Urinary bladder (tissue), 3 donors: ENCODE measurements at regions not wholly inside any gene's neighbourhood (a gene's known extent, or its start where the extent isn't known, plus 50 kb on each side); places are given as distances from the start of the nearest gene placed in this dataset.

Experiments
- DNase-seq: peaks from one replicate; pipeline ENCODE4 v3.0.0-alpha.2; 2015; ENCODE audit errors: extremely low spot score
- H3K27ac ChIP-seq: one replicate; pipeline ENCODE4 v1.5.1; 2013; ENCODE audit warnings: low read depth, mild to moderate bottlenecking, moderate library complexity
- H3K36me3 ChIP-seq: one replicate; pipeline ENCODE4 v1.6.1; 2013; ENCODE audit warnings: mild to moderate bottlenecking, moderate library complexity; ENCODE audit not compliant: insufficient read depth
- H3K4me1 ChIP-seq: one replicate; pipeline ENCODE4 v1.6.1; 2013; ENCODE audit warnings: mild to moderate bottlenecking, moderate library complexity; ENCODE audit not compliant: insufficient read depth
- H3K4me3 ChIP-seq: one replicate; pipeline ENCODE4 v1.5.1; 2013; ENCODE audit warnings: low read depth, low read length
- WGBS: extraction: QIAGEN DNeasy Blood & Tissue Kit; methylation state at CpG from one replicate; pipeline ENCODE4 v1.1.7; 2013; 5-methylcytosine and 5-hydroxymethylcytosine counted together
- donor health status: healthy with polysubstance abuse.
- donor health status: healthy.

DNA sequence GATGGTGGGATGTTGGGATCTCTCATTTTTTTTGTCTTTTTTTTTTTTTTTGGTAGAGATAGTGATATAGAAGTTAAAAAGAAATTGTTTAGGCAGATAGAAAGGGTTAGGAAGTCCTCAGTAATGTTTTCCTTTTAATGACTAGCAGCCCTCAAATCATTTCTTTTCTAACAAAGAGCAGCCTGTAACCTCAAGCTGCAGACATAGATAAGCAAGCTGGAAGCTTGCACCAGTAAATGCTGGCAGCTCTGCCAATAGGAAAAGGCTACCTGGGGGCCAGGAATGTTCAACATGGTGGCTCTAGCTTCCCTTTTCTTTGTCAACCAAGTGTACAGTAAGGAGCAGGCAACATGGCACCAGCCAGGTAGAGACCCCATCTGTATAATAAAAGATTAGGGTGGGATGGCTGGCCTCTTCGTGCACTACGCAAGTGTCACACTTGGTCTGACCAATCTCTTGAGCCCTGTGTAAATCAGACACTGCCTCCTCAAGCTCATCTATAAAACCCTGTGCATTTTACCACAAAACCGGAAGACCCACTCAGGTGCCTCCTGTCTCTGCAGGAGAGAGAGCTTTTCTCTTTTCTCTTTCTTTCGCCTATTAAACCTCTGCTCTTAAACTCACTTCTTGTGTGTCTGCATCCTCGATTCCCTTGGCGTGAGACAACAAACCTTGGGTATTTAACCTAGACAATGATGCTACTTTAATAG is 212.9 kb downstream of the SNX10 start:
- H3K4me1 ChIP-seq: no peaks in the 10 kb centered on the region
- H3K4me3 ChIP-seq: no peak overlapping the region
- H3K27ac ChIP-seq: no peak overlapping the region
- 86% methylated on average over 6 of the region's 6 CpGs for WGBS
- H3K36me3 ChIP-seq: no peaks in the 10 kb centered on the region
- DNase-seq: no peak

DNA sequence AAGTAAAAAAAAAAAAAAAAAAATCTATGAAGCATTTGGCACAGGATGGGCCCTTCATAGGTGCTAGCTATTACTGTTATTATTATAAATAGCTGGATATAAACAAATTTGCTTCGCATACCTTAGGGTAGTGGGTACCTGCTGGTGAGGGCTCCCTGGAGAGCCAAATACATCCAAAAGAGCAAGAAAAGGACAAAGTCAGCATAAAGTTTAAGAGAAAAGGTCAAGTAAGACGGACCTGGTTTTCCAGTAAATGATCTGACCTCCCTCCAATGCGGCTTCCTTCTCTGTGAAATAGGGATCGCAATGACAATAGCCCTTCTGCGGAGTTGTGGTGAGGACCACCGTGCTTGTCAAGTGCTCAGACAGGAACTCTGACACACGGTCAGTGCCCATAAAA is 214.5 kb downstream of the SNX10 start:
- no peak for DNase-seq
- Histone ChIP-seq H3K27ac (no peak overlapping the region), H3K4me1 (no peaks in the 10 kb centered on the region), H3K4me3 (no peak overlapping the region), H3K36me3 (no peaks in the 10 kb centered on the region)
- 76% methylated on average over 7 of the region's 7 CpGs for WGBS

DNA sequence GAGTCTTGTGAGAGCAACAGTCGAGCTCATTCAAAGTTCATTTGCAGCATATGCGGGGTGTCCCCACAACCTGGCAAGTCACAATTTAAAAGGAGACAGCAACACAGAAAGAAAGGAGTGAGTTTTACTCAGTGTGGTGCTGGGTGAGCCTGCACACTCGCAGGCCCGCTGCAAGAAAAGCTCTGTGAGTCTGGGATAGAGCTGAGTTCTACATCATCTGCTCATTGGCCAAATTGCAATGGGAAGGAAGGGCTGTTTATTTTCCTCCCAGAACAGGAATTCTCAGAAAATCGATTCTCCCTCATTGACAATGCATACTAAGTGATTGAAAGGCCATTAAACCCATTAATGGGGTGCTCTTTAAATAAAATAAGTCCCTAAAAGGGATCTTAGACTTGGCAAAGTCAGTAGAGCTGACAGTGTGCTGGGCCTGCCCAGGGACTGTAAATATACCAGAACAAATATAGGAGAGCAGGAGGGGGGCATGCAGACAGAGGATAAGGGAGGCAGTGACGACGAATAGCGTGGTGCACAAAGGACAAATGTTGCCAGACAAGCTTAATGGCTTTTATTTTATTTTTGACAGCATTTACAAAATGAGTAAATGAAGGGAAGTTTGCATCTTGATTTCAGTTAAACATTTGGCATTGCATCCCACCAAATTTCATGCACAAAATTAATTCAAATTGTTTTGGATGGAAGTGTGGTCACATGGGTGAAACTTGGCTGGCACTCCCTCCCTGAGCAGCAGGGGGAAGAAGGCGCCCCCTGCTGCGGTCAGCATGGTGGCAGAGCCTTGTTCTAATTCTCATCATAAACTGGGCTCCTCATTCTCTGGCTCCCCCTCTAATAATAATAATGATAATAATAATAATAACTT is 215.7 kb downstream of the SNX10 start:
- 78% methylated on average over 10 of the region's 10 CpGs for WGBS
- no peaks in the 10 kb centered on the region for H3K4me1 ChIP-seq
- no peak overlapping the region for H3K4me3 ChIP-seq
- no peaks in the 10 kb centered on the region for H3K36me3 ChIP-seq
- no peak for DNase-seq
- no peak overlapping the region for H3K27ac ChIP-seq

DNA sequence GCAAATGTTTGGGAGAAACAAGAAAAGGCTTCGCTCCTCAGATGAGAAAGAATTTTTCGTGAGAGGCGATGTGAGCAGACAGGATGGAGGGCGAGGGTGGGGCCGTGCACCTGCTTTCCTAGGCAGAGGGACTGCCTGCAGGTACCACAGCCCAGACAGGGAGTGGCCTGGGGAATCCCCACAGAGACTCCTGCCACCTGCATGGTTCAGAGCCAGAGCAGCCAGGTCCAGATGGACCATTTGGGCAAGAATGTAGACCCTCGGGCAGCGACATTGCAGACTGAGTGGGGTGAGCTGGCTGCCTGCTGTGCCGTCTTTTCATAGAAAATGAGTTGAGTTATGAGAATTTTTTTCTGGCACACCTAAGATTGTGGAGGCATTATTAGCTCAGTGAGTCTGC is 216.8 kb downstream of the SNX10 start:
- Histone ChIP-seq H3K27ac (no peak overlapping the region), H3K36me3 (no peaks in the 10 kb centered on the region), H3K4me3 (no peak overlapping the region), H3K4me1 (no peaks in the 10 kb centered on the region)
- no peak for DNase-seq
- WGBS: 82% methylated on average over 8 of the region's 8 CpGs

DNA sequence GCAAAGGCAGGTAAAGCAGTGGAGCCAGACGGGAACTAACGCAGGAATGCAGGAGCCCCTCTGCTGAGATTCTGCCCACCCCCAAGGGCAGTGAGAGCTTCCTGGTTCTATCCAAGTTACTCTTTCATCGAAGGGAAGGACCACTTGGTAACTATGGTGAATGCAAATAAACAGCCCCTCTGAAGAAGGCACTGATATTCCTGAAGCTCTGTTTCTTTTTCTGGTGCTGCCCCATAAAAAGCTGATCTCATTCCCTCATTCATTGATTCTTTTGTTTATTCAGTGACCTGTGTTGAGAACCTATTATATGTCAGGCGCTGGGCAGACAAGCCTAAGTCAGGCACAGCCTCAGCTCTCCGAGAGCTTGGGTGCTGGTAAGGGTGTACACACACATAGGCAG is 217.3 kb downstream of the SNX10 start:
- Histone ChIP-seq H3K36me3 (no peaks in the 10 kb centered on the region), H3K4me3 (no peak overlapping the region), H3K4me1 (no peaks in the 10 kb centered on the region), H3K27ac (no peak overlapping the region)
- no peak for DNase-seq
- WGBS: 48% methylated on average over 5 of the region's 5 CpGs

DNA sequence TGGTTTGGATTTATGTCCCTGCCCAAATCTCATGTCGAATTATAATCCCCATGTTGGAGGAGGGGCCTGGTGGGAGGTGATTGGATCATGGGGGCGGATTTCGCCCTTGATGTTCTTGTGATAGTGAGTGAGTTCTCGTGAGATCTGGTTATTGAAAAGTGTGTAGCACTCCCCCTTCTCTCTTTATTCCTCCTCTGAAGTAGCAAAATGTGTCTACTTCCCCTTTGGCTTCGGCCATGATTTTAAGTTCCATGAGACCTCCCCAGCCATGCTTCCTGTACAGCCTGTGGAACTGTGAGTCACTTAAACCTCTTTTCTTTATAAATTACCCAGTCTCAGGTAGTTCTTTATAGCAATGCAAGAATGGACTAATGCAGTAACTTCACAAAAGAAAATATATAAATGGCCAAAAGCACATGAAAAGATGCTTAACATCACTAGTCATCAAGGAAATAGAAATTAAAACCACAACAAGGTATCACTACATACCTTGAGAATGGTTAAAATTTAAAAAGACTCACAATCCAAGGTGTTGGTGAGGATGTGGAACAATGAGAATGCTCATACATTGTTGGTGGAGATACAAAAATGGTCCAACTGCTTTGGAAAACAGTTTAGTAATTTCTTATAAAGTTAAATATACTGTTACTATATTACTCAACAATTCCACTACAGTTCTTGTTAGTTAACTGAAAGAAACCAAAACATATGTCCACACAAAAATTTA is 218.7 kb downstream of the SNX10 start:
- Histone ChIP-seq H3K4me3 (no peak overlapping the region), H3K4me1 (no peaks in the 10 kb centered on the region), H3K27ac (no peak overlapping the region), H3K36me3 (no peaks in the 10 kb centered on the region)
- 88% methylated on average over 5 of the region's 5 CpGs for WGBS
- DNase-seq: no peak

DNA sequence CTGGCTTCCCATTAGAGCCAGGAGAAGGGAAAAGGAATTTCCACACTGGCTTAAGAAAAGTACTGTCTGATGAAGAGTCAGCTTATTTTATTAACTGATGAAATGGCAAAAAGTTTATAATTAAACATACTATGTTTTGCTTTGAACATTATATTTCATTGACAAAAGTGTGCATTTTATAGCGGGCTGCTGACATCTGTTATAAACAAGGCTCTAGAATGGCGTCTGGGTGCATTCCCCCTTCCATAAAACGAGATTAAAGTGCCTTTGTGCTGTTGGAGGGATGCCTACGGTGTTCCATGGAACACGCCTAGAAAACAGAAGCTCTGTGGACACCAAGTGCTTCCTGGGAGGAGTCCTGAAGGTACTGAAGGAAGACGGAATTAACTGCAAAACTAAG is 220.2 kb downstream of the SNX10 start:
- H3K36me3 ChIP-seq: no peaks in the 10 kb centered on the region
- no peak overlapping the region for H3K4me3 ChIP-seq
- H3K27ac ChIP-seq: no peak overlapping the region
- 20% methylated on average over 6 of the region's 6 CpGs for WGBS
- H3K4me1 ChIP-seq: no peaks in the 10 kb centered on the region
- no peak for DNase-seq

DNA sequence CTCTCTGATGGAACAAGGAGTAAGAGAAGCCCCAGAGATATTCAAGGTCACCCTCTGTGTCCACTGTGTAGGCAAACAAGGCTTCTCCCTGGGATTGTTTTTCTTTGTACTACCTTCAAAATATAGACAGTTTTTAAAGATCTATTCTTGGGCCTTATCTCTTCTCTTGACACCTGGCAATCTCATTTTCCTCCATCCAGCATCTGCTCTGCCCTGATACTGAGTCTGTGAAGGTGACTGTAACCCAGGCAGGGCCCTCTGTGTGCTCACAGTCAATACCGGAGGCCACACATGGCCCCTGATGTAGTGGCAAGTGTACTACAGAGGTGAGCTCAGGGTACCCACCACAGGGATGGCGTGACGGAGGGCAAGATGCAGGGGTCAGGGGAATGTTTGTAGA is 221.1 kb downstream of the SNX10 start:
- Histone ChIP-seq H3K4me1 (no peaks in the 10 kb centered on the region), H3K27ac (no peak overlapping the region), H3K36me3 (no peaks in the 10 kb centered on the region), H3K4me3 (no peak overlapping the region)
- WGBS: 94% methylated on average over 3 of the region's 3 CpGs
- DNase-seq: no peak

DNA sequence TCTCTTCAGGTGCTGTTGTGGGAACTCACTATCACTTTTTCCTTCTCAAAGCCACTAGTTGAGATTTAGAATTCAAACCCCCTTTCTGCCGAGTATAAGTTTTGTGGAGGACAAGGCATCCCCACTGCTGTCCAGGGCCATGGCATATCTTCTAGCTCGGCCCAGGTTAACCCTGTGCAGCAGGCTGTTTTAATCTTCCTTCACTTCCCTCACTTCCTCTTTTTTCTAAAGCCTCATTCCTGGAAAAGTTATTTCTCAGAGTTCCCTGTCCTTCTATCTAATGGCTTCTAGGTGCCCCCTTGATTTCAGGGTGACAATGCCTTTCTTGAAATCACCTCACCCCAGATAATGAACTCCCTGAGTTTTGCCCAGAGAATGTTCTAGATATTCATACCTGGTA is 222.3 kb downstream of the SNX10 start:
- no peak overlapping the region for H3K4me3 ChIP-seq
- H3K4me1 ChIP-seq: no peaks in the 10 kb centered on the region
- no peak overlapping the region for H3K27ac ChIP-seq
- DNase-seq: no peak
- H3K36me3 ChIP-seq: no peaks in the 10 kb centered on the region
- WGBS: 73% methylated on average over 2 of the region's 2 CpGs

DNA sequence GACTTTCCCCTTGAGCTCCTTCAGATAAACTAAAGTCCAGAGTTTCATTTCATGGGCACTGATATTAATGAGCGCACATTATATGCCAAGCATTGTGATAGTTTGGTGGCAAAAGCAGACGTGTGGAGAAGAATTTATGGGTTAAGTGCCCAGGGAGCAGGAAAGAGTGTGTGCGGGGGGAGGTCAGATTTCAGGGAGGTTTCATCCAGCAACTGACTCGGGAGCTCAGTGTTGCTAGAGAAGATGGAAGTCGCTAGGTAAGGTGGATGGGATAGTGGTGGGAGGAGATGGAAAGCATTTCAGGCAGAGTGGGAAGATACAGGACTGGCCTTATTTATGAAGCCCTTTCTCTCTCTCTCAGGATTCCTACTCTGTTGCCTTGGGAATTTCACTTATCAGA is 223.0 kb downstream of the SNX10 start:
- H3K36me3 ChIP-seq: no peaks in the 10 kb centered on the region
- no peak overlapping the region for H3K4me3 ChIP-seq
- H3K27ac ChIP-seq: no peak overlapping the region
- 65% methylated on average over 5 of the region's 5 CpGs for WGBS
- DNase-seq: no peak
- no peaks in the 10 kb centered on the region for H3K4me1 ChIP-seq

DNA sequence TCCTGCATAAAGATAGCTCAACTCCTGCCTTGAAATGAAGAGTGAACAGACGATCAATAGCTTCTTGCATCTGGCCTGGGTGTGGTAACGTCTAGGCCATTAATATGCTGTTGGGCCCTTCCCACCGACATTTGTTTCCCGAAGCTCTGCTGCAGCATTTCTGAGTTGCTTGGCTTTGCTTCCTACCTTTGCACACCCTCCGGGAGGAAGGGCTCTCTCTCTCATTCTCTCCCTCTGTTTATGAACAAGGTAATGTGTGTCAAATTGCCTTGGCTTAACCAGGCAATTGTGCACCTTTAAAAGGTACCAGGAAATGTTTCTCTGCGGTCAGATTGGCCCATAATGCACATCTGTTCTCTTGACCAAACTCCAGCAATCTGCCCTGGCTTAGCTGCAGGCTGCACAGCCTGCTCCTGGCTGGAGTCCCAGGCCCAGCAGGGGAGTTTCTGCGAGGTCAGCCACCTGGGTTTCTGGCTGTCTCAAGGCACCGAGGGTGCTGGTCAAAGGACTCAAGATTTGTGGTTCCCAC is 223.7 kb downstream of the SNX10 start:
- no peak overlapping the region for H3K27ac ChIP-seq
- no peaks in the 10 kb centered on the region for H3K36me3 ChIP-seq
- WGBS: 40% methylated on average over 8 of the region's 8 CpGs
- no peaks in the 10 kb centered on the region for H3K4me1 ChIP-seq
- no peak overlapping the region for H3K4me3 ChIP-seq
- no peak for DNase-seq

DNA sequence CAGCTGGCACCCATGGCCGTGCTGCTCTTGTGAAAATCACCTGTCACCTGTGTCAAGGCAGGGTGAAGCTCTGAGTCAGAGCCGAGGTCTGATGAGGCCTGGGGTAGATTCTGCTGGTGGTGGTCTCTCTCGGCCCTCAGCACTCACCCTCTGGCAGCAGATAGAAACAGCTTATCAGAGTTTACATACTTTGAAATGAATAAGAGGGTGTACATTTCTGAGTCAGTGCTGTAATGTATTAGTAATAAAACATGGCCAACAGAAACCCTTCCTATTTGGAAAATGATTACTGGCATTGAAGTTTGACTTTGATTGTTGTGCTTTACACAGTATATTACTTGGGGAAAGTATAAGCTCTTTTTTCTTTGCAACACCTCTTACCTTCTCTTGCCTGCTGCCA is 228.8 kb downstream of the SNX10 start:
- no peaks in the 10 kb centered on the region for H3K4me1 ChIP-seq
- no peaks in the 10 kb centered on the region for H3K36me3 ChIP-seq
- no peak overlapping the region for H3K4me3 ChIP-seq
- DNase-seq: no peak
- WGBS: 49% methylated on average over 3 of the region's 3 CpGs
- no peak overlapping the region for H3K27ac ChIP-seq

DNA sequence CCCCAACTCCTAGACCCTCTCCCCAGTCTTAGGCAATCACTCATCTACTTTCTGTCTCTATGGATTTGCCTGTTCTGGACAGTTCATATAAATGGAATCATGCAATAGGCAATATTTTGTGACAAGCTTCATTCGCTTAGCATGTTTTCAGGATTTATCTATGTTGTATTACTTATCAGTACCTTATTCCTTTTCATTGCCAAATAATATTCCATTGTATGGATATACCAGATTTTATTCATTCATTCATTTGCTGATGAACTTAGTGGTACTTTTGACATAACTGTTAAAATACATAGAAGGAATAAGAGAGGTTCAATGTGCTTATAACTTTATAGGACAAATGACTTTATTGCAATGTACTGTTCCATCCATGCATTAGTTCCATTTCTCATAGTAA is 231.0 kb downstream of the SNX10 start:
- Histone ChIP-seq H3K27ac (no peak overlapping the region), H3K36me3 (no peaks in the 10 kb centered on the region), H3K4me1 (no peaks in the 10 kb centered on the region), H3K4me3 (no peak overlapping the region)
- DNase-seq: no peak
- WGBS: 96% methylated on average over 1 of the region's 1 CpG
